Activated naive CD4-positive, alpha-beta T cell treated with anti-CD3 and anti-CD28 coated beads, Interleukin-2, amount 10 ng/mL, durations not matched to agents 7 days and 5 days (primary cell): ENCODE measurements at regions not wholly inside any gene's neighbourhood (a gene's known extent, or its start where the extent isn't known, plus 50 kb on each side); places are given as distances from the start of the nearest gene placed in this dataset.
"Not testable (repeated sequence)": the region's sequence is repeated elsewhere in the genome, so short reads cannot be mapped to it uniquely, and the experiment has no call there.

Experiments used
- CTCF ChIA-PET: fragments of 350-600 bp; sonication (Branson Sonifier 250); formaldehyde crosslinking; loops from one replicate; lab custom pipeline; 2021; ENCODE audit warnings: antibody characterized with exemption; lab: Charles Lee
- DNase-seq: peaks from one replicate; pipeline ENCODE4 v3.0.0-alpha.2; 2020
- H3K27ac Mint-ChIP-seq: one replicate; pipeline ENCODE4 v1.8.0; 2021; ENCODE audit warnings: mild to moderate bottlenecking, moderate library complexity, mixed read lengths
- H3K27me3 Mint-ChIP-seq: one replicate; pipeline ENCODE4 v1.8.0; 2021; ENCODE audit warnings: mild to moderate bottlenecking, mixed read lengths
- H3K36me3 Mint-ChIP-seq: one replicate; pipeline ENCODE4 v1.8.0; 2021; ENCODE audit warnings: mixed read lengths
- H3K4me1 Mint-ChIP-seq: one replicate; pipeline ENCODE4 v1.8.0; 2021; ENCODE audit warnings: mixed read lengths
- H3K4me3 Mint-ChIP-seq: one replicate; pipeline ENCODE4 v1.8.0; 2021; ENCODE audit warnings: mild to moderate bottlenecking, moderate library complexity, mixed read lengths
- H3K9me3 Mint-ChIP-seq: one replicate; pipeline ENCODE4 v1.8.0; 2021; ENCODE audit warnings: mixed read lengths

- H3K27ac Mint-ChIP-seq: no peak overlapping the region
- no peaks in the 10 kb centered on the region for H3K27me3 Mint-ChIP-seq
- CTCF ChIA-PET: no interaction called here
- H3K36me3 Mint-ChIP-seq: no peaks in the 10 kb centered on the region
- H3K9me3 Mint-ChIP-seq: no peaks in the 10 kb centered on the region
- H3K4me1 Mint-ChIP-seq: no peaks in the 10 kb centered on the region
- H3K4me3 Mint-ChIP-seq: no peak overlapping the region
- no peak for DNase-seq
Measured at GRCh38 chr3:157858821-157859220, 247.4 kb downstream of the SHOX2 start.

GRCh38 chr3:157857440-157857839, 248.8 kb downstream of the SHOX2 start:
- DNase-seq: no peak
- CTCF ChIA-PET: no interaction called here
- Mint-ChIP-seq H3K36me3 (no peaks in the 10 kb centered on the region), H3K4me3 (no peak overlapping the region), H3K27me3 (no peaks in the 10 kb centered on the region), H3K4me1 (no peaks in the 10 kb centered on the region), H3K27ac (no peak overlapping the region), H3K9me3 (peaks cover 2% of the 10 kb centered on the region)

GRCh38 chr3:157856078-157856939, 249.9 kb downstream of the SHOX2 start:
- no peaks in the 10 kb centered on the region for H3K27me3 Mint-ChIP-seq
- CTCF ChIA-PET: interaction anchor here (0.9 kb wide), 1 partner anchor 9 kb away, joined by 3 read pairs; no protein-coding TSS in a partner anchor
- peaks cover 2% of the 10 kb centered on the region for H3K9me3 Mint-ChIP-seq

GRCh38 chr3:157845839-157846238, 260.4 kb downstream of the SHOX2 start:
- H3K36me3 Mint-ChIP-seq, H3K9me3 Mint-ChIP-seq, H3K4me1 Mint-ChIP-seq, DNase-seq, H3K27me3 Mint-ChIP-seq, H3K4me3 Mint-ChIP-seq, H3K27ac Mint-ChIP-seq, CTCF ChIA-PET: not testable (repeated sequence)

More at GRCh38 chr3:157856078-157856939, 249.9 kb downstream of the SHOX2 start:
- Mint-ChIP-seq H3K4me1 (no peaks in the 10 kb centered on the region), H3K27ac (no peak overlapping the region), H3K4me3 (no peak overlapping the region), H3K36me3 (no peaks in the 10 kb centered on the region)
- DNase-seq: no peak

GRCh38 chr3:157844800-157845565, 261.2 kb downstream of the SHOX2 start:
- CTCF ChIA-PET: no interaction called here
- H3K4me3 Mint-ChIP-seq: no peak overlapping the region
- H3K27me3 Mint-ChIP-seq: no peaks in the 10 kb centered on the region
- DNase-seq: no peak
- H3K36me3 Mint-ChIP-seq: no peaks in the 10 kb centered on the region
- no peaks in the 10 kb centered on the region for H3K4me1 Mint-ChIP-seq
- no peaks in the 10 kb centered on the region for H3K9me3 Mint-ChIP-seq
- no peak overlapping the region for H3K27ac Mint-ChIP-seq

GRCh38 chr3:157844216-157844615, 262.0 kb downstream of the SHOX2 start:
- CTCF ChIA-PET: interaction anchor here (1.2 kb wide), 1 partner anchor 21 kb away, joined by 3 read pairs; no protein-coding TSS in a partner anchor

GRCh38 chr3:157841029-157841428, 265.2 kb downstream of the SHOX2 start:
- H3K9me3 Mint-ChIP-seq: no peaks in the 10 kb centered on the region
- CTCF ChIA-PET: no interaction called here
- H3K27ac Mint-ChIP-seq: no peak overlapping the region
- H3K36me3 Mint-ChIP-seq: no peaks in the 10 kb centered on the region
- no peaks in the 10 kb centered on the region for H3K27me3 Mint-ChIP-seq
- no peaks in the 10 kb centered on the region for H3K4me1 Mint-ChIP-seq
- H3K4me3 Mint-ChIP-seq: no peak overlapping the region
- DNase-seq: no peak

More at GRCh38 chr3:157844216-157844615, 262.0 kb downstream of the SHOX2 start:
- Mint-ChIP-seq H3K27ac (no peak overlapping the region), H3K4me1 (no peaks in the 10 kb centered on the region), H3K27me3 (no peaks in the 10 kb centered on the region), H3K4me3 (no peak overlapping the region), H3K36me3 (no peaks in the 10 kb centered on the region), H3K9me3 (no peaks in the 10 kb centered on the region)
- DNase-seq: no peak

- no peaks in the 10 kb centered on the region for H3K9me3 Mint-ChIP-seq
- no peaks in the 10 kb centered on the region for H3K4me1 Mint-ChIP-seq
- H3K36me3 Mint-ChIP-seq: no peaks in the 10 kb centered on the region
- no peak overlapping the region for H3K27ac Mint-ChIP-seq
- no peak for DNase-seq
- CTCF ChIA-PET: no interaction called here
- no peaks in the 10 kb centered on the region for H3K27me3 Mint-ChIP-seq
- H3K4me3 Mint-ChIP-seq: no peak overlapping the region
Measured at GRCh38 chr3:157840564-157840963, 265.7 kb downstream of the SHOX2 start.

- H3K4me3 Mint-ChIP-seq: no peak overlapping the region
- CTCF ChIA-PET: interaction anchor here (1.2 kb wide), 1 partner anchor 27 kb away, joined by 3 read pairs; no protein-coding TSS in a partner anchor
- no peaks in the 10 kb centered on the region for H3K9me3 Mint-ChIP-seq
- no peak for DNase-seq
- H3K36me3 Mint-ChIP-seq: no peaks in the 10 kb centered on the region
- H3K4me1 Mint-ChIP-seq: no peaks in the 10 kb centered on the region
- no peaks in the 10 kb centered on the region for H3K27me3 Mint-ChIP-seq
- H3K27ac Mint-ChIP-seq: no peak overlapping the region
Measured at GRCh38 chr3:157838457-157838856, 267.8 kb downstream of the SHOX2 start.

- CTCF ChIA-PET: interaction anchor here (1.2 kb wide), 1 partner anchor 28 kb away, joined by 3 read pairs; no protein-coding TSS in a partner anchor
- no peaks in the 10 kb centered on the region for H3K36me3 Mint-ChIP-seq
- H3K4me3 Mint-ChIP-seq: no peak overlapping the region
- H3K27ac Mint-ChIP-seq: no peak overlapping the region
- H3K9me3 Mint-ChIP-seq: no peaks in the 10 kb centered on the region
- no peaks in the 10 kb centered on the region for H3K4me1 Mint-ChIP-seq
- no peaks in the 10 kb centered on the region for H3K27me3 Mint-ChIP-seq
- DNase-seq: no peak
Measured at GRCh38 chr3:157837336-157837735, 268.9 kb downstream of the SHOX2 start.

GRCh38 chr3:157836022-157836421, 270.2 kb downstream of the SHOX2 start:
- DNase-seq: no peak
- CTCF ChIA-PET: no interaction called here
- Mint-ChIP-seq H3K27ac (no peak overlapping the region), H3K4me1 (no peaks in the 10 kb centered on the region), H3K36me3 (no peaks in the 10 kb centered on the region), H3K4me3 (no peak overlapping the region), H3K27me3 (no peaks in the 10 kb centered on the region), H3K9me3 (no peaks in the 10 kb centered on the region)

- Mint-ChIP-seq H3K4me3 (no peak overlapping the region), H3K27ac (no peak overlapping the region), H3K9me3 (peaks cover 11% of the 10 kb centered on the region), H3K27me3 (no peaks in the 10 kb centered on the region), H3K36me3 (no peaks in the 10 kb centered on the region), H3K4me1 (no peaks in the 10 kb centered on the region)
- DNase-seq: no peak
- CTCF ChIA-PET: no interaction called here
Measured at GRCh38 chr3:157832588-157832987, 273.6 kb downstream of the SHOX2 start.

- H3K36me3 Mint-ChIP-seq: no peaks in the 10 kb centered on the region
- CTCF ChIA-PET: no interaction called here
- H3K9me3 Mint-ChIP-seq: peaks cover 11% of the 10 kb centered on the region
- no peak for DNase-seq
- no peaks in the 10 kb centered on the region for H3K4me1 Mint-ChIP-seq
- H3K27ac Mint-ChIP-seq: no peak overlapping the region
- H3K4me3 Mint-ChIP-seq: no peak overlapping the region
- no peaks in the 10 kb centered on the region for H3K27me3 Mint-ChIP-seq
Measured at GRCh38 chr3:157830556-157831236, 275.5 kb downstream of the SHOX2 start.

GRCh38 chr3:157829786-157830185, 276.4 kb downstream of the SHOX2 start:
- H3K4me1 Mint-ChIP-seq: no peaks in the 10 kb centered on the region
- H3K4me3 Mint-ChIP-seq: no peak overlapping the region
- no peaks in the 10 kb centered on the region for H3K36me3 Mint-ChIP-seq
- H3K9me3 Mint-ChIP-seq: peaks cover 11% of the 10 kb centered on the region
- H3K27me3 Mint-ChIP-seq: no peaks in the 10 kb centered on the region
- no peak for DNase-seq
- no peak overlapping the region for H3K27ac Mint-ChIP-seq
- CTCF ChIA-PET: no interaction called here
